WTC11 (cell line): ENCODE measurements at regions not wholly inside any gene's neighbourhood (a gene's known extent, or its start where the extent isn't known, plus 50 kb on each side); places are given as distances from the start of the nearest gene placed in this dataset.

Experiments
- ATF1 ChIP-seq: sonication (generic); formaldehyde crosslinking; IDR thresholded peaks from 2 replicates; pipeline ENCODE4 v1.8.1; 2023; ENCODE audit warnings: mild to moderate bottlenecking, moderate library complexity, missing genetic modification reagents
- CREM ChIP-seq: sonication (generic); formaldehyde crosslinking; IDR thresholded peaks from 2 replicates; pipeline ENCODE4 v1.8.1; 2022; ENCODE audit warnings: mild to moderate bottlenecking, missing genetic modification reagents, moderate library complexity
- ETV6 ChIP-seq: sonication (generic); formaldehyde crosslinking; IDR thresholded peaks from 2 replicates; pipeline ENCODE4 v1.8.1; 2022; ENCODE audit warnings: mild to moderate bottlenecking, missing genetic modification reagents
- FOXJ3 ChIP-seq: sonication (generic); formaldehyde crosslinking; IDR thresholded peaks from 2 replicates; pipeline ENCODE4 v1.9.0; 2021; ENCODE audit warnings: missing genetic modification reagents, mild to moderate bottlenecking, borderline replicate concordance
- NFYB ChIP-seq: sonication (generic); formaldehyde crosslinking; conservative IDR thresholded peaks from 2 replicates; pipeline ENCODE4 v1.8.0; 2022; ENCODE audit warnings: low read depth, missing genetic modification reagents
- SMAD4 ChIP-seq: sonication (generic); formaldehyde crosslinking; IDR thresholded peaks from 2 replicates; pipeline ENCODE4 v1.8.0; 2022; ENCODE audit warnings: mild to moderate bottlenecking, missing genetic modification reagents
- SP1 ChIP-seq: sonication (generic); formaldehyde crosslinking; conservative IDR thresholded peaks from 2 replicates; pipeline ENCODE4 v1.8.1; 2022; ENCODE audit warnings: missing genetic modification reagents
- TEAD4 ChIP-seq: sonication (generic); formaldehyde crosslinking; IDR thresholded peaks from 2 replicates; pipeline ENCODE4 v1.8.0; 2022; ENCODE audit warnings: mild to moderate bottlenecking, missing genetic modification reagents
- ZBTB21 ChIP-seq: sonication (generic); formaldehyde crosslinking; IDR thresholded peaks from 2 replicates; pipeline ENCODE4 v1.8.1; 2023; ENCODE audit warnings: mild to moderate bottlenecking, missing genetic modification reagents, borderline replicate concordance
- TF ChIP-seq, protein P1 (sequence below): fragments of 200-600 bp; IDR thresholded peaks from 2 replicates; pipeline ENCODE4 v1.8.0; 2022; ENCODE audit warnings: antibody characterized with exemption
- TF ChIP-seq, protein P2 (sequence below): sonication (generic); formaldehyde crosslinking; IDR thresholded peaks from 2 replicates; pipeline ENCODE4 v1.8.1; 2022; ENCODE audit warnings: mild to moderate bottlenecking, missing genetic modification reagents, moderate library complexity, borderline replicate concordance
- TF ChIP-seq, protein P3 (sequence below): sonication (generic); formaldehyde crosslinking; IDR thresholded peaks from 2 replicates; pipeline ENCODE4 v1.8.1; 2022; ENCODE audit warnings: mild to moderate bottlenecking, moderate library complexity, missing genetic modification reagents

DNA sequence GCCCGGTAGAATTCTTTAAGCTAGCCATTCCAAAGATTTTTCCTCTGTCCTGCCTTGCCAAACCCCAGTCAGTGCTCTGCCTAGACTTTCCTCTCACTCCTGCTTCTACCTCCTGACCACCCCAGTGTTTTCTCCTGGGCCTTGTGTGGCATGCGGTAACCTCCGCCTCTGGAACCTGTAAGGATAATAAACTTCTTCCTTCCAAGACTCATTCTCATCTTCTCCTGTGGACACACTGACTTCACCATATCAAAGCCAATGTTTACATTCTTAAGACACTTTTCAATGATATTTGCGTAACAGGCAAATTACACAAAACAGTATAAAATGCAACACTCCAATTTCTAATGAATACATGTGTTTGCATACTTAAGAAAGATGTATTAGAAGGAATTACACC, 354.6 kb downstream of the RNF144B start:
- TF ChIP-seq NFYB (CRISPR knock-in tag) (no peak), ETV6 (CRISPR knock-in tag) (no peak), TEAD4 (no peak), ATF1 (CRISPR knock-in tag) (no peak), SMAD4 (no peak), ZBTB21 (CRISPR knock-in tag) (no peak), SP1 (no peak), FOXJ3 (CRISPR knock-in tag) (no peak), CREM (no peak)
- TF ChIP-seq, protein P1, sequence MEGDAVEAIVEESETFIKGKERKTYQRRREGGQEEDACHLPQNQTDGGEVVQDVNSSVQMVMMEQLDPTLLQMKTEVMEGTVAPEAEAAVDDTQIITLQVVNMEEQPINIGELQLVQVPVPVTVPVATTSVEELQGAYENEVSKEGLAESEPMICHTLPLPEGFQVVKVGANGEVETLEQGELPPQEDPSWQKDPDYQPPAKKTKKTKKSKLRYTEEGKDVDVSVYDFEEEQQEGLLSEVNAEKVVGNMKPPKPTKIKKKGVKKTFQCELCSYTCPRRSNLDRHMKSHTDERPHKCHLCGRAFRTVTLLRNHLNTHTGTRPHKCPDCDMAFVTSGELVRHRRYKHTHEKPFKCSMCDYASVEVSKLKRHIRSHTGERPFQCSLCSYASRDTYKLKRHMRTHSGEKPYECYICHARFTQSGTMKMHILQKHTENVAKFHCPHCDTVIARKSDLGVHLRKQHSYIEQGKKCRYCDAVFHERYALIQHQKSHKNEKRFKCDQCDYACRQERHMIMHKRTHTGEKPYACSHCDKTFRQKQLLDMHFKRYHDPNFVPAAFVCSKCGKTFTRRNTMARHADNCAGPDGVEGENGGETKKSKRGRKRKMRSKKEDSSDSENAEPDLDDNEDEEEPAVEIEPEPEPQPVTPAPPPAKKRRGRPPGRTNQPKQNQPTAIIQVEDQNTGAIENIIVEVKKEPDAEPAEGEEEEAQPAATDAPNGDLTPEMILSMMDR = no peak
- TF ChIP-seq, protein P2, sequence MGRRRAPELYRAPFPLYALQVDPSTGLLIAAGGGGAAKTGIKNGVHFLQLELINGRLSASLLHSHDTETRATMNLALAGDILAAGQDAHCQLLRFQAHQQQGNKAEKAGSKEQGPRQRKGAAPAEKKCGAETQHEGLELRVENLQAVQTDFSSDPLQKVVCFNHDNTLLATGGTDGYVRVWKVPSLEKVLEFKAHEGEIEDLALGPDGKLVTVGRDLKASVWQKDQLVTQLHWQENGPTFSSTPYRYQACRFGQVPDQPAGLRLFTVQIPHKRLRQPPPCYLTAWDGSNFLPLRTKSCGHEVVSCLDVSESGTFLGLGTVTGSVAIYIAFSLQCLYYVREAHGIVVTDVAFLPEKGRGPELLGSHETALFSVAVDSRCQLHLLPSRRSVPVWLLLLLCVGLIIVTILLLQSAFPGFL = no peak
- TF ChIP-seq, protein P3, sequence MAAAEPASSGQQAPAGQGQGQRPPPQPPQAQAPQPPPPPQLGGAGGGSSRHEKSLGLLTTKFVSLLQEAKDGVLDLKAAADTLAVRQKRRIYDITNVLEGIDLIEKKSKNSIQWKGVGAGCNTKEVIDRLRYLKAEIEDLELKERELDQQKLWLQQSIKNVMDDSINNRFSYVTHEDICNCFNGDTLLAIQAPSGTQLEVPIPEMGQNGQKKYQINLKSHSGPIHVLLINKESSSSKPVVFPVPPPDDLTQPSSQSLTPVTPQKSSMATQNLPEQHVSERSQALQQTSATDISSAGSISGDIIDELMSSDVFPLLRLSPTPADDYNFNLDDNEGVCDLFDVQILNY (CRISPR knock-in tag) = no peak
